SK-N-SH (cell line): ENCODE measurements at regions not wholly inside any gene's neighbourhood (a gene's known extent, or its start where the extent isn't known, plus 50 kb on each side); places are given as distances from the start of the nearest gene placed in this dataset.

Experiments
- CTCF ChIA-PET: fragments of 300-600, 350-600 bp; formaldehyde crosslinking; extraction: SDS; loops from one replicate; lab custom pipeline; 2021; lab: Yijun Ruan, JAX
- POLR2A ChIA-PET: fragments of 350-600 bp; sonication (Branson Sonifier 250); formaldehyde crosslinking; extraction: SDS; loops from one replicate; lab custom pipeline; 2020; ENCODE audit warnings: antibody characterized with exemption, inconsistent platforms; lab: Yijun Ruan, JAX
- DNase-seq: peaks from one replicate; pipeline ENCODE4 v3.0.0; 2012
- H2AFZ ChIP-seq: fragments of 200-600 bp; sonication (generic); 2 replicates; pipeline ENCODE4 v1.8.1; 2016; ENCODE audit warnings: antibody characterized with exemption, mild to moderate bottlenecking, low read depth
- H3F3A ChIP-seq: fragments of 200-600 bp; sonication (generic); replicated peaks from 2 replicates; pipeline ENCODE3; 2016; ENCODE audit warnings: antibody characterized with exemption, mild to moderate bottlenecking; ENCODE audit not compliant: insufficient read depth
- H3K27ac ChIP-seq, 2 experiments: fragments of 200-500 bp in 1 of 2; fragments of 200-600 bp in 1 of 2; sonication (Bioruptor generic) in 1 of 2; sonication (generic), shearing (Covaris generic) in 1 of 2; 2 replicates each; pipeline versions ENCODE4 v1.5.1 to v1.6.1; 2014 to 2016; ENCODE audit warnings: low read depth in 2 of 2, inconsistent platforms in 1 of 2, low read length in 1 of 2, mild to moderate bottlenecking in 1 of 2, mixed read lengths in 1 of 2
- H3K27me3 ChIP-seq: fragments of 200-600 bp; sonication (generic), shearing (Covaris generic); 2 replicates; pipeline ENCODE4 v1.6.1; 2016; ENCODE audit warnings: mixed run types; ENCODE audit not compliant: insufficient read depth
- H3K36me3 ChIP-seq, 2 experiments: fragments of 200-500 bp in 1 of 2; fragments of 200-600 bp in 1 of 2; sonication (Bioruptor generic) in 1 of 2; sonication (generic) in 1 of 2; replicated peaks in 1 of 2; 2 replicates each; pipeline versions ENCODE3 to v1.5.1; 2014 to 2016; ENCODE audit warnings: low read length in 1 of 2, mild to moderate bottlenecking in 1 of 2; ENCODE audit not compliant: insufficient read depth in 2 of 2, control insufficient read depth in 1 of 2
- H3K4me1 ChIP-seq, 2 experiments: fragments of 200-500 bp in 1 of 2; fragments of 200-600 bp in 1 of 2; sonication (Bioruptor generic) in 1 of 2; sonication (generic), shearing (Covaris generic) in 1 of 2; 2 replicates each; pipeline versions ENCODE4 v1.5.1 to v1.6.1; 2014 to 2016; ENCODE audit warnings: low read depth in 1 of 2, low read length in 1 of 2, mixed run types in 1 of 2; ENCODE audit not compliant: insufficient read depth in 2 of 2, control insufficient read depth in 1 of 2
- H3K4me2 ChIP-seq: fragments of 200-600 bp; sonication (generic), shearing (Covaris generic); 2 replicates; pipeline ENCODE4 v1.6.1; 2017; ENCODE audit warnings: mixed run types
- H3K4me3 ChIP-seq, 2 experiments: fragments of 200-500 bp in 1 of 2; fragments of 200-600 bp in 1 of 2; sonication (Bioruptor generic) in 1 of 2; sonication (generic), shearing (Covaris generic) in 1 of 2; 2 replicates each; pipeline versions ENCODE4 v1.5.1 to v1.8.1; 2014 to 2016; ENCODE audit warnings: low read depth in 2 of 2, inconsistent platforms in 1 of 2, low read length in 1 of 2, mild to moderate bottlenecking in 1 of 2, mixed read lengths in 1 of 2, moderate library complexity in 1 of 2
- H3K79me2 ChIP-seq: fragments of 200-600 bp; sonication (generic); 2 replicates; pipeline ENCODE4 v1.8.1; 2017; ENCODE audit warnings: mild to moderate bottlenecking; ENCODE audit not compliant: insufficient read depth
- H3K9ac ChIP-seq: fragments of 200-600 bp; sonication (generic); 2 replicates; pipeline ENCODE4 v1.6.1; 2017; ENCODE audit warnings: mixed run types
- H3K9me2 ChIP-seq: fragments of 200-600 bp; sonication (generic); 2 replicates; pipeline ENCODE4 v1.6.1; 2017; ENCODE audit warnings: mixed run types
- H3K9me3 ChIP-seq: fragments of 200-600 bp; sonication (generic); 2 replicates; pipeline ENCODE4 v1.6.1; 2017; ENCODE audit warnings: mixed run types, mild to moderate bottlenecking, moderate library complexity
- H4K20me1 ChIP-seq: fragments of 200-600 bp; sonication (generic); 2 replicates; pipeline ENCODE4 v1.6.1; 2017; ENCODE audit warnings: mild to moderate bottlenecking, mixed run types; ENCODE audit not compliant: insufficient read depth
- CHD2 ChIP-seq: fragments of 150-350 bp; IDR thresholded peaks from 2 replicates; pipeline ENCODE4 v1.6.1; 2018; ENCODE audit warnings: low read length; ENCODE audit not compliant: partially characterized antibody
- CTCF ChIP-seq: fragments of 200-600 bp; sonication (generic); IDR thresholded peaks from 2 replicates; pipeline ENCODE4 v1.6.1; 2017; ENCODE audit warnings: antibody characterized with exemption, mild to moderate bottlenecking, moderate library complexity
- EZH2phosphoT487 ChIP-seq: fragments of 200-600 bp; sonication (generic); IDR thresholded peaks from 2 replicates; pipeline ENCODE4 v1.6.1; 2017; ENCODE audit warnings: low read depth, mixed run types, mild to moderate bottlenecking, antibody characterized with exemption, moderate library complexity, borderline replicate concordance
- FOSL2 ChIP-seq: IDR thresholded peaks from 2 replicates; pipeline ENCODE4 v1.4.0; 2012; ENCODE audit warnings: low read depth, mild to moderate bottlenecking, moderate library complexity, borderline replicate concordance
- FOXJ3 ChIP-seq: sonication (generic); formaldehyde crosslinking; IDR thresholded peaks from 2 replicates; pipeline ENCODE4 v1.5.1; 2020; ENCODE audit warnings: mild to moderate bottlenecking, missing genetic modification reagents
- FOXM1 ChIP-seq: IDR thresholded peaks from 2 replicates; pipeline ENCODE4 v1.4.0; 2012; ENCODE audit warnings: low read depth, mild to moderate bottlenecking
- GABPA ChIP-seq: IDR thresholded peaks from 2 replicates; pipeline ENCODE4 v1.4.0; 2012; ENCODE audit warnings: low read depth, mild to moderate bottlenecking
- GATA2 ChIP-seq: sonication (generic); formaldehyde crosslinking; IDR thresholded peaks from 2 replicates; pipeline ENCODE4 v1.5.0; 2020; ENCODE audit warnings: mild to moderate bottlenecking, missing genetic modification reagents
- IRF3 ChIP-seq: fragments of 150-350 bp; IDR thresholded peaks from 2 replicates; pipeline ENCODE4 v1.6.1; 2016; ENCODE audit warnings: mild to moderate bottlenecking, low read depth, low read length
- MAX ChIP-seq: IDR thresholded peaks from 2 replicates; pipeline ENCODE4 v1.4.0; 2012; ENCODE audit warnings: low read depth
- MEF2A ChIP-seq: IDR thresholded peaks from 2 replicates; pipeline ENCODE4 v1.4.0; 2012; ENCODE audit warnings: low read depth, borderline replicate concordance
- NRF1 ChIP-seq: IDR thresholded peaks from 2 replicates; pipeline ENCODE4 v1.6.1; 2012; ENCODE audit warnings: low read depth, mild to moderate bottlenecking, low read length
- POLR2AphosphoS5 ChIP-seq: IDR thresholded peaks from 2 replicates; pipeline ENCODE4 v1.6.1; 2012; ENCODE audit warnings: low read depth, low read length
- RAD21 ChIP-seq: IDR thresholded peaks from 2 replicates; pipeline ENCODE4 v1.6.1; 2012; ENCODE audit warnings: mild to moderate bottlenecking, low read length
- RFX5 ChIP-seq: IDR thresholded peaks from 2 replicates; pipeline ENCODE4 v1.6.1; 2012; ENCODE audit warnings: mild to moderate bottlenecking, improper control_type of control experiment, low read length
- TCF12 ChIP-seq: IDR thresholded peaks from 2 replicates; pipeline ENCODE4 v1.4.0; 2012
- USF1 ChIP-seq: IDR thresholded peaks from 2 replicates; pipeline ENCODE4 v1.4.0; 2012; ENCODE audit warnings: low read depth, borderline replicate concordance
- ZBTB33 ChIP-seq: IDR thresholded peaks from 2 replicates; pipeline ENCODE4 v1.4.0; 2012; ENCODE audit warnings: low read depth, borderline replicate concordance
- WGBS: methylation state at CpG from one replicate; pipeline ENCODE4 v1.1.6; 2017; ENCODE audit warnings: low lambda C conversion rate; 5-methylcytosine and 5-hydroxymethylcytosine counted together

GRCh38 chr6:141634269-141634668 is 498.5 kb upstream of the GJE1 start:
- Histone ChIP-seq H3K9me3 (no peaks in the 10 kb centered on the region), H3K4me3 (no peak overlapping the region), H4K20me1 (no peaks in the 10 kb centered on the region), H2AFZ (peak overlapping the region; percentile 51; the same call in 1 of the 2 replicates), H3K9me2 (no peaks in the 10 kb centered on the region), H3F3A (peaks cover 3% of the 10 kb centered on the region), H3K4me2 (no peak overlapping the region), H3K36me3 (no peaks in the 10 kb centered on the region), H3K9ac (no peak overlapping the region), H3K27ac (peak overlapping the region in 1 of 2 experiments; percentile 34; a peak in 1 of 4 replicates), H3K79me2 (no peaks in the 10 kb centered on the region), H3K4me1 (peaks cover 0 to 22% of the 10 kb centered on the region in 2 experiments; a peak in 1 of 4 replicates), H3K27me3 (no peaks in the 10 kb centered on the region)
- no peak for DNase-seq
- TF ChIP-seq GATA2 (CRISPR knock-in tag) (no peak), FOXM1 (no peak), CHD2 (no peak), RFX5 (no peak), FOXJ3 (CRISPR knock-in tag) (no peak), CTCF (no peak), IRF3 (no peak)
- 8% methylated on average over 2 of the region's 2 CpGs for WGBS
- ChIA-PET POLR2A (no interaction called here), CTCF (no interaction called here)

DNA sequence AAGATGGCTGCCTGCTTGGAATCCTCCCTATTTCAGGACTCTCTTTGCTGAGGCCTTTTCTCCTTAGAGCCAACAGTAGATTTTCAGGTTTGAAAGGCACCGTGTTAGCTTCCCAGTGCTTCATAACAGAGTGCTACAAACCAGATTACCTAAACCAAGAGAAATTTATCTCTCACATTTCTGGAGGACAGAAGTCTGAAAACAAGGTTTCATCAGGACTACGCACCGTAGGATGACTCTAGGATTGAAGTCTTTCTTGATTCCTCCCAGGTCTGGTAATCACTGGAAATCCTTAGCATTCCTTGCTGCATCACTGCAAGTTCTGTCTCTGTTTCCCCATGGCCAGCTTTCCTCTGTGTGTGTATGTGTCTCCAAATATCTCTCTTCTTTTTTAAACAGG is 508.4 kb upstream of the GJE1 start:
- H3K27me3 ChIP-seq: no peaks in the 10 kb centered on the region
- no peak overlapping the region for H3K4me2 ChIP-seq
- H4K20me1 ChIP-seq: no peaks in the 10 kb centered on the region
- H3K27ac ChIP-seq: no peak overlapping the region
- POLR2A ChIA-PET: no interaction called here
- H3K79me2 ChIP-seq: no peaks in the 10 kb centered on the region
- no peak overlapping the region for H2AFZ ChIP-seq
- H3K9me2 ChIP-seq: no peaks in the 10 kb centered on the region
- DNase-seq: no peak
- H3K9ac ChIP-seq: no peak overlapping the region
- H3K36me3 ChIP-seq: peaks cover 0 to 2% of the 10 kb centered on the region in 2 experiments
- H3F3A ChIP-seq: no peaks in the 10 kb centered on the region
- 19% methylated on average over 3 of the region's 3 CpGs for WGBS
- H3K4me1 ChIP-seq: no peaks in the 10 kb centered on the region
- no peak overlapping the region for H3K4me3 ChIP-seq
- H3K9me3 ChIP-seq: no peaks in the 10 kb centered on the region
- CTCF ChIA-PET: no interaction called here
- TF ChIP-seq NRF1 (no peak), RAD21 (no peak), TCF12 (no peak), POLR2AphosphoS5 (no peak), USF1 (no peak), CTCF (no peak), ZBTB33 (no peak), GATA2 (CRISPR knock-in tag) (no peak), MEF2A (no peak), GABPA (no peak), EZH2phosphoT487 (no peak), MAX (no peak), IRF3 (no peak), FOSL2 (no peak)
